Neural cell (in vitro differentiated cells): ENCODE measurements at regions not wholly inside any gene's neighbourhood (a gene's known extent, or its start where the extent isn't known, plus 50 kb on each side); places are given as distances from the start of the nearest gene placed in this dataset.

Source experiments
- H2AFZ ChIP-seq: fragments of 200-600, 300-800 bp; sonication (generic), shearing (Covaris generic); 2 replicates; pipeline ENCODE4 v1.6.0; 2014; ENCODE audit warnings: low read depth, mild to moderate bottlenecking, antibody characterized with exemption, low read length, moderate library complexity
- H3F3A ChIP-seq: fragments of 200-600 bp; shearing (Covaris generic); 2 replicates; pipeline ENCODE4 v1.6.1; 2016; ENCODE audit warnings: mild to moderate bottlenecking, moderate library complexity, mixed read lengths, antibody characterized with exemption, low read length; ENCODE audit not compliant: insufficient read depth, poor library complexity, severe bottlenecking
- H3K27ac ChIP-seq: fragments of 200-600, 300-800 bp; sonication (generic), shearing (Covaris generic); 2 replicates; pipeline ENCODE4 v1.5.1; 2014; ENCODE audit warnings: mild to moderate bottlenecking, low read length, moderate library complexity
- H3K27me3 ChIP-seq: fragments of 300-800, 200-600 bp; sonication (generic), shearing (Covaris generic); 2 replicates; pipeline ENCODE4 v1.6.0; 2014; ENCODE audit warnings: mild to moderate bottlenecking, low read depth, low read length, moderate library complexity; ENCODE audit not compliant: insufficient read depth
- H3K36me3 ChIP-seq: fragments of 300-800, 200-600 bp; sonication (generic), shearing (Covaris generic); 2 replicates; pipeline ENCODE4 v1.5.1; 2014; ENCODE audit warnings: mild to moderate bottlenecking, antibody characterized with exemption, low read length, moderate library complexity; ENCODE audit not compliant: insufficient read depth
- H3K4me2 ChIP-seq: fragments of 300-800, 200-600 bp; sonication (generic), shearing (Covaris generic); 2 replicates; pipeline ENCODE4 v1.6.0; 2014; ENCODE audit warnings: mild to moderate bottlenecking, low read length
- H3K4me3 ChIP-seq: fragments of 300-800, 200-600 bp; sonication (generic), shearing (Covaris generic); 2 replicates; pipeline ENCODE4 v1.5.1; 2014; ENCODE audit warnings: mild to moderate bottlenecking, low read length, moderate library complexity
- H3K79me2 ChIP-seq: fragments of 200-600 bp; shearing (Covaris generic); replicated peaks from 2 replicates; pipeline ENCODE4 v1.6.0; 2014; ENCODE audit warnings: mild to moderate bottlenecking, low read length, moderate library complexity; ENCODE audit not compliant: insufficient read depth
- H3K9ac ChIP-seq: fragments of 300-800, 200-600 bp; sonication (generic), shearing (Covaris generic); 2 replicates; pipeline ENCODE4 v1.6.1; 2016; ENCODE audit warnings: mild to moderate bottlenecking, low read length, mixed read lengths
- H3K9me2 ChIP-seq: fragments of 200-600 bp; shearing (Covaris generic); 2 replicates; pipeline ENCODE4 v1.6.1; 2016; ENCODE audit warnings: mild to moderate bottlenecking, low read length, mixed read lengths; ENCODE audit not compliant: insufficient read depth
- H3K9me3 ChIP-seq: fragments of 200-600, 300-800 bp; sonication (generic), shearing (Covaris generic); 2 replicates; pipeline ENCODE4 v1.6.1; 2016; ENCODE audit warnings: mild to moderate bottlenecking, mixed run types, low read length, moderate library complexity, mixed read lengths
- H4K20me1 ChIP-seq: fragments of 200-600 bp; shearing (Covaris generic); 2 replicates; pipeline ENCODE4 v1.6.1; 2016; ENCODE audit warnings: mild to moderate bottlenecking, mixed run types; ENCODE audit not compliant: insufficient read depth
- CTCF ChIP-seq: fragments of 450-650 bp; IDR thresholded peaks from 2 replicates; pipeline ENCODE4 v1.5.1; 2014; ENCODE audit warnings: antibody characterized with exemption, mild to moderate bottlenecking, moderate library complexity; ENCODE audit not compliant: poor library complexity, severe bottlenecking
- EP300 ChIP-seq: fragments of 450-650 bp; conservative IDR thresholded peaks from 2 replicates; pipeline ENCODE4 v1.6.1; 2014; ENCODE audit warnings: antibody characterized with exemption, mild to moderate bottlenecking, moderate library complexity; ENCODE audit not compliant: poor library complexity, severe bottlenecking
- EZH2 ChIP-seq: fragments of 200-600, 300-800 bp; shearing (Covaris generic), sonication (generic); IDR thresholded peaks from 2 replicates; pipeline ENCODE4 v1.6.1; 2014; ENCODE audit warnings: antibody characterized with exemption, low read length, borderline replicate concordance, mild to moderate bottlenecking; ENCODE audit not compliant: insufficient read depth, poor library complexity, severe bottlenecking
- MXI1 ChIP-seq: fragments of 450-650 bp; conservative IDR thresholded peaks from 2 replicates; pipeline ENCODE4 v1.6.1; 2014; ENCODE audit warnings: antibody characterized with exemption, mild to moderate bottlenecking; ENCODE audit not compliant: poor library complexity, severe bottlenecking
- POLR2AphosphoS5 ChIP-seq: IDR thresholded peaks from 2 replicates; pipeline ENCODE4 v1.6.1; 2012
- RAD21 ChIP-seq: fragments of 450-650 bp; conservative IDR thresholded peaks from 2 replicates; pipeline ENCODE4 v1.6.1; 2014; ENCODE audit warnings: antibody characterized with exemption, mild to moderate bottlenecking, moderate library complexity
- REST ChIP-seq: IDR thresholded peaks from 2 replicates; pipeline ENCODE4 v1.6.1; 2012; ENCODE audit warnings: borderline replicate concordance
- SMC3 ChIP-seq: fragments of 450-650 bp; conservative IDR thresholded peaks from 2 replicates; pipeline ENCODE4 v1.6.1; 2014; ENCODE audit warnings: antibody characterized with exemption, mild to moderate bottlenecking, moderate library complexity; ENCODE audit not compliant: poor library complexity
- TAF1 ChIP-seq: IDR thresholded peaks from 2 replicates; pipeline ENCODE4 v1.6.1; 2012; ENCODE audit warnings: low read depth

GRCh38 chr2:77652499-77652898 is 130.3 kb upstream of the LRRTM4 start:
- no peak for TF ChIP-seq EZH2
- TF ChIP-seq CTCF, result no peak
- TF ChIP-seq MXI1, result no peak
- no peak for TF ChIP-seq TAF1
- no peak for TF ChIP-seq RAD21
- TF ChIP-seq EP300, result no peak
- TF ChIP-seq REST, result no peak
- Histone ChIP-seq H3K9me3 (no peaks in the 10 kb centered on the region), H3K27ac (no peak overlapping the region), H3K4me3 (no peak overlapping the region), H3K4me2 (no peak overlapping the region), H3K36me3 (no peaks in the 10 kb centered on the region), H4K20me1 (no peaks in the 10 kb centered on the region), H3K79me2 (no peaks in the 10 kb centered on the region), H2AFZ (no peak overlapping the region), H3K27me3 (no peaks in the 10 kb centered on the region), H3K9me2 (no peaks in the 10 kb centered on the region), H3F3A (no peaks in the 10 kb centered on the region), H3K9ac (no peak overlapping the region)

DNA sequence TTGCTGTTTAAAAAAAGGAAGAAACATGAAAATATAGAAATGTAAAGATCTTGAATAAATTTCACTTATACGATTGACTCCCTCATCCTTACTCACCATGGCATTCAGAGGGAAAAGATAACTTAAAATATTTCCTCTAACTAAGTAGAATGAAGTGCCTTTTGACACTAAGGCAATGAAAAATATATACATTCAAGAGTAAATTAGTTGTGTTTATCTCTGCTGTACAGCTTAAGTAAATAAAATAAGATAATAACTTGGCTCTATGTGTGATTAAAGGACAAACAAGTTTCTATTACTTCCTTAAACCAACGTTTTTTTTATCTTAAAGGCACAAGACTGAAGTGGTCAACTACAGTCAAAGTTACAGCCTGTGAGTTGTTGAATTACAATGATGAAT is 142.3 kb upstream of the LRRTM4 start:
- Histone ChIP-seq H3K9me3 (no peaks in the 10 kb centered on the region), H3K9ac (no peak overlapping the region), H3K9me2 (no peaks in the 10 kb centered on the region), H3F3A (no peaks in the 10 kb centered on the region), H3K79me2 (no peaks in the 10 kb centered on the region), H3K4me3 (no peak overlapping the region), H2AFZ (no peak overlapping the region), H3K27me3 (no peaks in the 10 kb centered on the region), H3K27ac (no peak overlapping the region), H4K20me1 (no peaks in the 10 kb centered on the region), H3K36me3 (no peaks in the 10 kb centered on the region), H3K4me2 (no peak overlapping the region)
- no peak for TF ChIP-seq SMC3
- TF ChIP-seq CTCF, result no peak
- TF ChIP-seq RAD21, result no peak
- no peak for TF ChIP-seq MXI1
- no peak for TF ChIP-seq EZH2
- TF ChIP-seq EP300, result no peak
- TF ChIP-seq REST, result no peak
- no peak for TF ChIP-seq POLR2AphosphoS5
